ELR (cell line): ENCODE measurements at regions not wholly inside any gene's neighbourhood (a gene's known extent, or its start where the extent isn't known, plus 50 kb on each side); places are given as distances from the start of the nearest gene placed in this dataset.
"Not testable (repeated sequence)": the region's sequence is repeated elsewhere in the genome, so short reads cannot be mapped to it uniquely, and the experiment has no call there.

Experiments
- DNase-seq: peaks from one replicate; pipeline ENCODE4 v3.0.0-alpha.2; 2015; ENCODE audit warnings: low read depth

DNA sequence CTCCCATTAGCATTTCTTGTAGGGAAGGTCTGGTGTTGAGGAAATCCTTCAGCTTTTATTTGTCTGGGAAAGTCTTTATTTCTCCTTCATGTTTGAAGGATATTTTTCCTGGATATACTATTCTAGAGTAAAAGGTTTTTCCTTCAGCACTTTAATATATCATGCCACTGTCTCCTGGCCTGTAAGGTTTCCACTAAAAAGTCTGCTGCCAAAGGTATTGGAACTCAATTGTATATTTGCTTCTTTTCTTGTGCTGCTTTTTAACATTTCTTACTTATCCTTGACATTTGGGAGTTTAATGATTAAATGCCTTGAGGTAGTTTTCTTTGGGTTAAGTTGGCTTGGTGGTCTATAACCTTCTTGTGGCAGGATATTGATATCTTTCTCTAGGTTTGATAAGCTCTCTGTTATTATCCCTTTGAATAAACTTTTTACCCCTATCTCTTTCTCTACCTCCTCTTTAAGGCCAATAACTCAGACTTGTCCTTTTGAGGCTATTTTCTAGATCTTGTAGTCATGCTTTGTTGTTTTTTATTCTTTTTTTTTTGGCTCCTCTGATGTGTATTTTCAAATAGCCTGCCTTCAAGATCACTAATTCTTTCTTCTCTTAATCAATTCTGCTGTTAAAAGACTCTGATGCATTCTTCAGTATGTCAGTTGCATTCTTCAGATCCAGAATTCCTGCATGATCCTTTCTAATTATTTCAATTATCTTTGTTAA lies 225.0 kb upstream of the ZNF217 start:
- no peak for DNase-seq

DNA sequence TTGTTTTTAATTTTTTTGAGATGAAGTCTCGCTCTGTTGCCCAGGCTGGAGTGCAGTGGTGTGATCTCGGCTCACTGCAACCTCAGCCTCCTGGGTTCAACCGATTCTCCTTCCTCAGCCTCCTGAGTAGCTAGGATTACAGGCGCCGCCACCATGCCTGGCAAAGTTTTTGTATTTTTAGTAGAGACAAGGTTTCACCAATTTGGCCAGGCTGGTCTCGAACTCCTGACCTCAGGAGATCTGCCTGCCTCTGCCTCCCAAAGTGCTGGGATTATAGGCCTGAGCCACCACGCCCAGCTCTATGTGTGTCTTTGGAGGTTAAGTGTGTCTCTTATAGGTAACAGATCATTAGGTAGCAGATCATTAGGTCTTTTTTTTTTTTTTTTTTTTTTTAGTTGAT lies 223.9 kb upstream of the ZNF217 start:
- DNase-seq, result not testable (repeated sequence)

DNA sequence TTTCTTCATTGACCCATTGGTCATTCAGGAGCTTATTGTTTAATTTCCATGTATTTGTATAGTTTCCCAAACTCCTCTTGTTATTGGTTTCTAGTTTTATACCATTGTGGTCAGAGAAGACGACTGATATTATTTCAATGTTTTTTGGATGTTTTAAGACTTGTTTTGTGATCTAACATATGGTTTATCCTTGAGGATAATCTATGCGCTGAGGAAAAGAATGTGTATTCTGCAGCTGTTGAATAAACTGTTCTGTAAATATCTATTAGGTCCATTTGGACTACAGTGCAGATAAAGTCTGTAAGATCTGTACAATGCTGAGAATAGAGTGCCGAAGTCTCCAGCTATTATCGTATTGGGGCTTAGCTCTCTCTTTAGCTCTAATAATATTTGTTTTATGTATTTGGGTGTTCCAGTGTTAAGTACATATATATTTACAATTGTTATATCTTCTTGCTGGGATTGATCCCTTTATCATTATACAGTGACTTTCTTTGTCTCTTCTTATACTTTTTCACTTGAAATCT lies 223.3 kb upstream of the ZNF217 start:
- DNase-seq, result no peak

DNA sequence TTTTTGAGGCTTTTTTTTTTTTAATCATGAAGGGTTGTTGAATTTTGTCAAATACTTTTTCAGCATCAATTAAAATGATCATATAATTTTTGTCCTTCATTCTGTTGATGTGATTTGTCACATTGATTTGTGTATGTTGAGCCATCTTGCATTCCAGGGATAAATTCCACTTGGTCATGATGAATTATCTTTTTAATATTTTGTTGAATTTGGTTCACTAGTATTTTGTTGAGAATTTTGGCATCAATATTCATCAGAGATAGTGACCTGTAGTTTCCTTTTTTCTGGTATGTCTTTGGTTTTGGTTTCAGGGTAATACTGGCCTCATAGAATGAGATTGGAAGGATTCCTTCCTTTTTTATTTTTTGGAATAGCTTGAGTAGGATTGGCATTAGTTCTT lies 221.9 kb upstream of the ZNF217 start:
- DNase-seq, result no peak

DNA sequence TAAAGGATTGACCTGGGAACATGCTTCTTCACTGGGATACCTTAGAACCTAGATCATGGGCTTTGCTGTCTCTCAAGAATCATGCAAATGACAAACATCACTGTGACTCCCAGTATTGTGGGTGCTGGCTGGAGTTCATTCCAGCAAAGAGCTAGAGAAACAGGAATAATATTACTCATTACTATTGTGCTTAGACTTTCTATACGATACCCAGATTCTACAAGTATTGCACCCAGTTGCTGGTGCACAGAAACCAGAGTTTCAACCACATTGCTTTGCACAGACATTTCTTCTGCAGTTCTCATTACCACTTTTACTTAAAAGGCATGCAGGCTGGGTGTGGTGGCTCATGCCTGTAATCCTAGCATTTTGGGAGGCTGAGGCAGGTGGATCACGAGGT lies 220.4 kb upstream of the ZNF217 start:
- DNase-seq, result no peak

DNA sequence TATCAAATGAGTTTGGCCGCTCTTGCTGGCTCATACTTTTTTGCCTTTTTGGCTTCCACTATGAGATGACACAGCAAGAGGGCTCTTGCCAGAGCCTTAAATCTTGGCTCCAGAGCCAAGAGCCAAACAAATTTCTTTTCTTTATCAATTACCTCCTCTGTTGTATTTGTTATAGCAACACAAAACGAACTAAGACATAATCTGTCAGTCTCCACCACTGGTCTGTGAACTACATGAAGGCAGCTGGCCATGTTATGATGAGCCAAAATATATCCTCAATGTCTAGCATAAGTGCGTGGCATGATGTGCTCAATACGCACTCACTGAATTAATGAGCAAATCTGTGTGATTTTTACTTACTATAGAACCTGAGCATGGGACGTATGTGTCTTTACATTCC lies 220.0 kb upstream of the ZNF217 start:
- DNase-seq, result no peak

DNA sequence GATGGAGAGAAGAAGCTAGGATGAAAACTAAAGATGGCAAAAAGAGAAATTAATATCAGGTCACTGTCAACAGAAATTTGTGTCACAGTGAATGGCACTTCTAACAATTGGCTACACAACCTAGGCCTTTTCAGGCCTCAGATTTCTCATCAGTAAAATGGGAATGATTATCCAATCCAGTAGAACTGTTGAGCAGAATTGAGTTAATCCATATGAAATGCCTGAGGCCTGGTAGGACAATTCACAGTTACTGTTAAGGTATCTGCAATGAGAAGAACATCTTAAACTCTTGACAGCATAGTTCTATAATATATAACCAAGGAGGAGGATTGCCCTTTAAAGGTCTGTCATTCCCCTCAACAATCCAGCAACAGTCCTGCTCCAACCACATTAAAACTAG lies 217.9 kb upstream of the ZNF217 start:
- no peak for DNase-seq

DNA sequence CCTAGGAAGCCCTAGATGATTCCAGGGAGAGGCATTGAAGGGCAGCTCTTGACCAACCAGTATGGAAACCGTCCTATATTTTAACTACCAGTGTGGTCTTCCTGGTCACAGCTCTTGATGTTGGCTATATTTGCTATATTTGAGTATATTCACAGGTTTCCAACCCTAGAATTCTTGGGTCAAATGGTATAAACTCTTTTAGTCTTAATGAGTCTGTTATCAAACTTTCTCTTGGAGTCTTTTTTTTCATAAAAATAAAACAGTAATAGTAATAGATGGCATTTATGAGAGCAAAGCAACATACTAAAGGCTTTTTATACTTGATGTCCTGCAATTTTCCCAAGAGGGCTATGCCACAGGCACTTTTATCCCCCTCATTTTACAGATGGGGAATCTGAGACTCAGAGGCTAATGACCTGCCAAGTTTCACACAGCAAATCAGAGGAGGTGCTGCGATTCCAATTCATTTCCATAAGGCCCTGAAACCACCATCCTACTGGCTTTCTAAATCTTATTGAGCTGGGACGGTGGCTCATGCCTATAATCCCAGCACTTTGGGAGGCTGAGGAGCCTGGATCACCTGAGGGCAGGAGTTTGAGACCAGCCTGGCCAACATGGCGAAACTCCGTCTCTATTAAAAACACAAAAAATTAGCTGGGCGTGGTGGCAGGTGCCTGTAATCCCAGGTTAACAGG lies 217.2 kb upstream of the ZNF217 start:
- no peak for DNase-seq

DNA sequence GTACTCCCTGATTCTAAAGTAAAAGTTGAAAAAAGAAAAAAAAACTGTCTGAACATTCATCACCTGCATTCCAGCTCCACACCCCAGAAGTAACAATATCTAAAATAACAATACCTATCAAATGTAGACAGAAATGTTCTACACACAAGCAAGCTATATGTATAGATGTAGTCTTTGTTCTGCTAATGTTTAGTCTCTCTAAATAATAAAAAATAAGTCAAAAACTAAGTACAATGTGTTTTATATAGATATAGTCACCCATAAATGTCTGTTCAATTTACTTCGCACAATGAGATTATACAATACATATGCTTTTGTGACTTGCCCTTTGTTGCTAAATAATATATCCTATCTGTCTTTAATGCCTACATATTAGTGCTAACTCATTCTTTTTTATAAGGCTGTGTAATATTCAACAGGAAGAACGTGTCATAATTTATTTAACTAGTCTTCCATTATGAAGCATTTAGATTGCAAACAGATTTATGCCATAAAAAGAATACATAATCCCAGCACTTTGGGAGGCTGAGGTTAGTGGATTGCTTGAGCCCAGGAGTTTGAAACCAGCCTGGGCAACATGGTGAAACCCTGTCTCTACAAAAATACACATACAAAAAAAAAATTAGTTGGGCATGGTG lies 216.2 kb upstream of the ZNF217 start:
- DNase-seq, result no peak

DNA sequence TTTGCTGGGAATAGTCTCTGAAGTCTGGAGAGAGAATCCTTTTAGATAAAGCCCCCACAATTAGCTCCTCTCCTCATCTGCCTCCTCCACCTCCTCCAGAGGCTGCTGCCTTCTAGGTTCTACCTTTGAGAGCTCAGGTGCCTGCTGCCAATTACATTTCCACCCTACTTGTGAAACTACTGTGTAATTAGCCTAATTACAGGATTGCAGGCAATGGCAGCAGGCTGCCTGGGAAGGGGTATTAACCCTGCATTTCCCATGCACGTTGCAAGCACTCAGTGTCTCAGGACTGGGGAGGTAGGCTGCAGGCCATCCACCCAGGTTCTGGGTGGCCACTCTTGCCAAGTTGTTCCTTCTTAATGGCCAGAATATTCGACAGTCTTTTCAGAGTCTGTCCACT lies 215.6 kb upstream of the ZNF217 start:
- no peak for DNase-seq

DNA sequence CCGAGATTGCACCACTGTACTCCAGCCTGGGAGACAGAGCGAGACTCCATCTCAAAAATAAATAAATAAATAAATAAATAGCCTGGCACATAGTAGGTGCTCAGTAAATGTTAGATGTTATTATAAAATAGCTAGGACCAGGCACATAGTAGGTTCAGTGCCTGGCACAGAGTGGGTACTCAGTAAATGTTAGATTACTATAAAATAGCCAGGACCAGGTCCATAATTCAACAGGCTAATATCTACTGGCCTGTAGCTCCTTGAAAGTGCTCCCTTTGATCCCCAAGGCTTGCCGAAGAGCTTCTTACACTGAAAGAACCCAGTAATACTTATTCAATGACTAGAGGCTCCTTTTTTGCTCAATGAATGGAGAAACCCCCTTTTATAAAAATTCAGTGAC lies 215.1 kb upstream of the ZNF217 start:
- no peak for DNase-seq

DNA sequence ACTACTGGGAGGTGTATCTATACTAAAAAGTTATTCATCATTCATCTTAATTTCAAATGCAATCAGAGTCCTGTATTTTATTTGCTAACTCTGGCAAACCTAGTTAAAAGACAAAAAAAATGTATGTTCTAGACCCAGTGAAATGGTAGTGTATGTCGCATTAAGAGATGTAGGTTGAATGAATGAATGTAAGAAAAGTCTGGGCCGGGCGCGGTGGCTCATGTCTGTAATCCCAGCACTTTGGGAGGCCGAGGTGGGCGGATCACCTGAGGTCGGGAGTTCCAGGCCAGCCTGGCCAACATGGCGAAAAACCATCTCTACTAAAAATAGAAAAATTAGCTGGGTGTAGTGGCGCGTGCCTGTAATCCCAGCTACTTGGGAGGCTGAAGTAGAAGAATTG lies 214.7 kb upstream of the ZNF217 start:
- DNase-seq, result not testable (repeated sequence)

DNA sequence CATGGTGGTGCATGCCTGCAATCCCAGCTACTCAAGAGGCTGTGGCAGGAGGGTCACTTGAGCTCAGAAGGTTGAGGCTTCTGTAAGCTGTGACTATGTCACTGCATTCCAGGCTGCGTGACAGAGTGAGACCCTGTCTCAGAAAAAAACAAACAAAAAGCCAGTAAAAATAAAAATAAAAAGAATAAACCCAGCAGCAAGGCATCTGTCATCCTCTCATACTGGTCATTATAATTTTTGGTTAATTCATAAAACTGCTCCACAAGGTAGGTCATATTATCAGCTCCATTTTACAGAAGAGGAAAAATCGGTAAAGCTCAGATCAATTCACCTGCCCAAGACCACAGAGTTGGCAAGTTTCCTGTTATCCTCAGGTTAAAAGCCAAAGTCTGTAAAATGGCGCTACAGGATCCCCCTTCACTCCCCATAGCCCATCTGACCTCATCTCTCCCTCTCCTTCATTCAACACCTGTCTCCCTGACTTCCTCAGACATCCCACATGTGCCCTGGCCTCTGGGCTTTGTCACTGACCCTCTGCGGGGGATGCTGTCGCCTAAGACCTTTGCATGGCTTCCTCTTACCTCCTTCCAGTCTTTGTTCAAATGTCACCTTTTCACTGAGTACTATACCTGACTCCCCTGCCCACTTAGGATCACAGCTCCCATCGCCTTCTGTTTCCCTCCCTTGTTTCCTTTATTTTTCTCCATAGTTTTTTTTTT lies 213.2 kb upstream of the ZNF217 start:
- no peak for DNase-seq

DNA sequence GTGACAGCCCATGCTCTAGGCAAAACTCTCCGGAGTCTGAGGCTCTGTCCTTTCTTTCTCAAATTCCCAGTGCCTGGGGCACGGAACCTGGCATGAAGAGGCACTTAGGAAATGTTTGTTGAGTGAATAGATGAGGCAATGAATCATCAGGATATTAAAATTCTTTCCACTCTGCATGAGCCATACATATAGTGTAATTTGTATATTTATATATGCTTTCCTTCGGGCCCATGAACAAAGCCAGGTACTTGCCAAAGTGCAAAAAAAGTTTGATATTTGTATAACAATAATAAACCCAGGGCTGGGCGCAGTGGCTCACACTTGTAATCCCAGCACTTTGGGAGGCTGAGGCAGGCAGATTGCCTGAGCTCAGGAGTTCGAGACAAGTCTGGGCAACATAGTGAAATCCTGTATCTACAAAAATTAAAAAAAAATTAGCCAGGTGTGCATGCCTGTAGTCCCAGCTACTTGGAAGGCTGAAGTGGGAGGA lies 212.3 kb upstream of the ZNF217 start:
- DNase-seq, result peak; percentile 96

DNA sequence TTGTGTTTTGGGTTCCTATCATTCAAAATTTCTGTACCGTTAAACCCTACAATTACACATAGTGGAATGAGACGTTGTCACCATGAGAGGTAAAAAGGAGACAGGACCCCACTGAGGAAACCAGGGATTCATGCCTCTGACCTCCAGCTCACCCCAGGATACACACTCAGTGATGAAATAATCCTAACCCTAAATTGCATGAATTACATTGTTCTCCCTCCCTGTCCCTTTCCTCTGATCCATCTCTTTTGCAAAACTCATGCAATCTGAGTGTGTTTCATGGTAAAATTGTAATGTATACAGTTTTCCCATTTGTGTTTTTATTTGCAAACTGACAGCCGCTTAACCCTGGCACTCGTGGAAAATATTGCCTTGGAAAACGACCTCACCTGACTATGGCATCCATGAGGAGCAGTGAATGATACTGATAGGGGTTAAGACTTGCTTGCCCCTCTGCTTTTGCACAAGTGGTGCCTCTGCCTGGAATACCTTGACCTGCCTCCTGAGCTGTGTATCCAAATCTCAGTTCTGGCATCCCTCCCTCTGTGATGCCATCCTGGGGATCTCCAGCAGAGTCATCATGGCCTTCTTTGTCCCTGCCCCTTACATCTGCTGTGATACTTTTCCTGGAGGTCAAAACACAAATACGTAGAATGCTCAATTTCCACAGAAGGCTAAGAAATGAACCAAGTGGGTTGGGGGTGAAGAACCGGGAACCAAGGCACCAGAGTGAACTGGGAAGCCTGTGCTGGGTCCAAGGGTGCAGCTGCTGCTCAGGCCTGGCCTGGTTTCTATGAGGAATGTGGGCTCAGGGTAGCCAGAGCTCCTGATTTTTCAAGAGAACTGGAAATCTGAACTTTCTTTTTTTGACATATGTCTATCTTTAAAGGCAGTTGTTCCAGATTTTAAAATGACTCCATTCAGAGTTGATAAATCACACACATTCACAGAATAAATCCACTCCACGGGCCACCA lies 211.6 kb upstream of the ZNF217 start:
- DNase-seq, result peak; percentile 43

DNA sequence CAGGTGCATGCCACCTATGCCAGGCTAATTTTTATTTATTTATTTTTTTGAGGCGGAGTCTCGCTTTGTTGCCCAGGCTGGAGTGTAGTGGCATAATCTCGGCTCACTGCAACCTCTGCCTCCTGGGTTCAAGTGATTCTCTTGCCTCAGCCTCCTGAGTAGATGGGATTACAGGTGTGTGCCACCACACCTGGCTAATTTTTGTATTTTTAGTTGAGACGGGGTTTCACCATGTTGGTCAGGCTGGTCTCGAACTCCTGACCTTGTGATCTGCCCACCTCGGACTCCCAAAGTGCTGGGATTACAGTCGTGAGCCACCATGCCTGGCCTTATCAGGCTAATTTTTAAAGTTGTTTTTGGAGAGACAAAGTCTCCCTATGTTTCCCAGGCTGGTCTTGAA lies 210.7 kb upstream of the ZNF217 start:
- DNase-seq, result not testable (repeated sequence)

DNA sequence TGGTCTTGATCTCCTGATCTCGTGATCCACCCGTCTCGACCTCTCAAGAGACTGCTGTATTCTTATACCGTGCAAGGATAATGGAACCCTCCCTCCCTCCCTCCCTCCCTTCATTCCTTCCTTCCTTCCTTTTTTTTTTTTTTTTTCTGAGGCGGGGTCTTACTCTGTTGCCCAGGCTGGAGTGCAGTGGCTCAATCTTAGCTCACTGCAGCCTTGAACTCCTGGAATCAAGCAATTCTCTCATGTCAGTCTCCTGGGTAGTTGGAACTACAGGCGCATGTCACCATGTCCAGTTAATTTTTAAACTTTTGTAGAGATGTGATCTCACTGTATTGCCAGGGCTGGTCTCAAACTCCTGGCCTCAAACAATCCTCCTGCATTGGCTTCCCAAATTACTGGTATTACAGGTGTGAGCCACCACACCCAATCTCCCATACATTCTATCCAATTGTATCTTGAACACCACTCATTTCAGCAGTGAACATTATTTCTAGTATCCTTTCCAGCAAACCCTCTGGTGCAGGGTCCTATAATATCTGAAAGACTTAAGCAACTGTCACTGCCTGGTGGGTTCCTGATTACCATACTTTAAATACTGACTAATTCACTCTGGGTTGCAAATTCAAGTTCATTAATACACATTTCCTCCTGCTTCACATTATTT lies 210.0 kb upstream of the ZNF217 start:
- DNase-seq, result no peak

DNA sequence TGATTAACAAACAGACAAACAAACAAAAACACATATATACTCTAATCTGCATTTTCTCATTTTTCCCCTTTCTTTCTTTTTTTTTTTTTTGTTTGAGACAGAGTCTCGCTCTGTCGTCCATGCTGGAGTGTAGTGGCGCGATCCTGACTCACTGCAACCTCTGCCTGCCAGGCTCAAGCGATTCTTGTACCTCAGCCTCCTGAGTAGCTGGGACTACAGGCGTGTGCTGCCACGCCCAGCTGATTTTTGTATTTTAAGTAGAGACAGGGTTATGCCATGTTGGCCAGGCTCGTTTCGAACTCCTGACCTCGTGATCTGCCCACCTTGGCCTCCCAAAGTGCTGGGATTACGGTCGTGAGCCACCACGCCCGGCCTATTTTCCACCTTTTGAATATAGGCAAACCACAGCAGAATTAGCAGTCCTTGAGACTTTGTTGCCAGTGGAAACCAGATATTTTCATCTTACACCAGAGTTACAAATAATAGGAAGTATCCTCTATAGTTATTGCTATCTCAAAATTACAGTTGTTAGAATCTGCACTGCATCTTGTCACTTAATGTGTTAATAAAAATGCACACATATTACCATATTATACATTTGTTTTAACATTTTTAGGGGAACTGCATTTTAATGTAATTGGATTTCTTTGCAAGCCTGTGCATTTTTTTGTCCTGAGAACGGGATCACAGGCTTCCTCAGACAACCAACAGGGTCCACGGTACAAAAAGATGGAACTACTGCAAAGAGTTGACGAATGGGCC lies 208.2 kb upstream of the ZNF217 start:
- no peak for DNase-seq

DNA sequence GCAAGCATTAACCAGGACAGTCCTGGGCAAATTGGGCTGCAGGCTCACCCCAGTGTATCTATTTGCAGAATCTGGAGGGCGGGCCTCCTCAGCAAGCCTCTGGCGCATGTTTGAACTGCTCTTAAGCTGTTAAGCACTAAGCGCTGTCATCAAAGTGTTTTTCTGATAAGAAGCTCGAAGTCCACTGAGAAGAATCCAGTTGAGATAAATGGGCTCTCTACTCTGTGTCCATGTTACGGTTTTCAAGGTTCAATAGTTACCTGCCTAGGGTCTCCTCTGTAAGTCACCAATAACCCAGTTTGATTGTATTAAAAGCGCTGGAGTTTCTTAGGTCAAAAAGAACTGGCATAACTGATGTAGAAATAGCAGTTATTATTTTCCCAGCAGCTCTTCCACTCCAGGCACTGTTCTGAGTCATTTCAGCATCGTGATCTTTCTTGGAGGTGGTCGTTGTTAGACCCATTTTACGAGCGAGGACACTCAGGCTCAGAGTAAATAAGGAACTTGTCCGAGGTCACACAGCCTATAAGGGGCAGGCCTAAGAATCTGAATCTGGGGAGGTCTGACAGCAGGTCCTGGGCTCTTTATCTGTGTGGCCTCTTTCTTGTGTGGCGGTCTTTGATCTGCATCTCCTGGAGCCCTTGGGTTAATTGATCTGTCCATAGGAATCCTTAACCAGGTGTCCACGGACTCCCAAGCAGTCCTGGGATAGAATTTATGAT lies 207.4 kb upstream of the ZNF217 start:
- DNase-seq, result no peak
